DND-41 (cell line): ENCODE measurements at regions not wholly inside any gene's neighbourhood (a gene's known extent, or its start where the extent isn't known, plus 50 kb on each side); places are given as distances from the start of the nearest gene placed in this dataset.

Experiments used
- ATAC-seq: fragments of 200-7000 bp; cut with Tn5 transposase; 3 replicates; pipeline ENCODE4 v1.9.1; 2021; ENCODE audit warnings: low read depth; ENCODE audit not compliant: insufficient read depth
- DNase-seq: peaks from one replicate; pipeline ENCODE4 v3.0.0-alpha.2; 2020
- H2AFZ ChIP-seq: 2 replicates; pipeline ENCODE4 v1.6.0; 2012; ENCODE audit warnings: low read depth, low read length
- H3K27ac ChIP-seq: 2 replicates; pipeline ENCODE4 v1.5.1; 2012; ENCODE audit warnings: low read length, inconsistent platforms
- H3K27me3 ChIP-seq: fragments of 200-600 bp; sonication (generic); 2 replicates; pipeline ENCODE4 v1.6.0; 2012; ENCODE audit warnings: low read length, mild to moderate bottlenecking, inconsistent platforms; ENCODE audit not compliant: insufficient read depth, poor library complexity
- H3K36me3 ChIP-seq: 2 replicates; pipeline ENCODE4 v1.5.1; 2012; ENCODE audit warnings: low read length, inconsistent platforms; ENCODE audit not compliant: insufficient read depth
- H3K4me1 ChIP-seq: 2 replicates; pipeline ENCODE4 v1.5.1; 2012; ENCODE audit warnings: mild to moderate bottlenecking, low read length; ENCODE audit not compliant: insufficient read depth
- H3K4me2 ChIP-seq: 2 replicates; pipeline ENCODE4 v1.6.0; 2012; ENCODE audit warnings: mild to moderate bottlenecking, moderate library complexity, low read length, inconsistent platforms; ENCODE audit not compliant: insufficient read depth
- H3K4me3 ChIP-seq, 2 experiments: fragments of 200-600 bp in 1 of 2; shearing (Covaris generic) in 1 of 2; 2 replicates each; pipeline ENCODE4 v1.5.1; 2012 to 2016; ENCODE audit warnings: inconsistent platforms in 2 of 2, low read length in 2 of 2, mild to moderate bottlenecking in 2 of 2, low read depth in 1 of 2, moderate library complexity in 1 of 2
- H3K79me2 ChIP-seq: 2 replicates; pipeline ENCODE4 v1.6.0; 2012; ENCODE audit warnings: low read length, inconsistent platforms; ENCODE audit not compliant: insufficient read depth
- H3K9ac ChIP-seq: 2 replicates; pipeline ENCODE4 v1.6.0; 2012; ENCODE audit warnings: low read depth, mild to moderate bottlenecking, inconsistent platforms, low read length, moderate library complexity
- H3K9me3 ChIP-seq: 2 replicates; pipeline ENCODE4 v1.5.1; 2012; ENCODE audit warnings: low read length, moderate library complexity, mild to moderate bottlenecking, inconsistent platforms; ENCODE audit not compliant: insufficient read depth, severe bottlenecking
- H4K20me1 ChIP-seq: 2 replicates; pipeline ENCODE4 v1.6.0; 2012; ENCODE audit warnings: low read length; ENCODE audit not compliant: insufficient read depth
- EZH2 ChIP-seq: IDR thresholded peaks from 3 replicates; pipeline ENCODE4 v1.6.1; 2012; ENCODE audit warnings: borderline replicate concordance, low read depth, mild to moderate bottlenecking, moderate library complexity, low read length, inconsistent platforms; ENCODE audit not compliant: severe bottlenecking
- TF ChIP-seq, protein P1 (sequence below): IDR thresholded peaks from 2 replicates; pipeline ENCODE4 v1.5.1; 2012; ENCODE audit warnings: borderline replicate concordance, low read length, moderate library complexity, mild to moderate bottlenecking; ENCODE audit not compliant: poor library complexity, severe bottlenecking; ENCODE audit errors: extremely low read depth

DNA sequence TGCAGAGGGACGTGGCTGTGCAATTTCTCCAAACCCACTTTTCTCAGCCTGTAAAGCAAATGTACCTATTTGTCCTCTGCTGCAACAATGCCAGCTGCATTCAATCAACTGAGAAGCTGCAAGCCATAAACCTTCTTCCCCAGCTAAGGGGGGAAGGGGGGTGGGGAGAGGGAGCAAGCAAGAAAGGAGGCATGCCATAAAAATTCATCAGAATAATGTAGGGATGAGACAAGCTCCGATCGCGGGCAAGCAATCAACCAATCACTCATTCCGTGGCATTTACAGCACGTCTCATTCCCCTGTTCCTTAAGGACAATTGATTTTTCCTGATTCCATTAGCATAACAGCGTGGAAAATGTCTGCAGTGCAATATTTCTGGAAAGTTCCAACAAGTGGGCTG, 144.8 kb downstream of the DMRTA2 start:
- TF ChIP-seq EZH2: no peak
- TF ChIP-seq, protein P1, sequence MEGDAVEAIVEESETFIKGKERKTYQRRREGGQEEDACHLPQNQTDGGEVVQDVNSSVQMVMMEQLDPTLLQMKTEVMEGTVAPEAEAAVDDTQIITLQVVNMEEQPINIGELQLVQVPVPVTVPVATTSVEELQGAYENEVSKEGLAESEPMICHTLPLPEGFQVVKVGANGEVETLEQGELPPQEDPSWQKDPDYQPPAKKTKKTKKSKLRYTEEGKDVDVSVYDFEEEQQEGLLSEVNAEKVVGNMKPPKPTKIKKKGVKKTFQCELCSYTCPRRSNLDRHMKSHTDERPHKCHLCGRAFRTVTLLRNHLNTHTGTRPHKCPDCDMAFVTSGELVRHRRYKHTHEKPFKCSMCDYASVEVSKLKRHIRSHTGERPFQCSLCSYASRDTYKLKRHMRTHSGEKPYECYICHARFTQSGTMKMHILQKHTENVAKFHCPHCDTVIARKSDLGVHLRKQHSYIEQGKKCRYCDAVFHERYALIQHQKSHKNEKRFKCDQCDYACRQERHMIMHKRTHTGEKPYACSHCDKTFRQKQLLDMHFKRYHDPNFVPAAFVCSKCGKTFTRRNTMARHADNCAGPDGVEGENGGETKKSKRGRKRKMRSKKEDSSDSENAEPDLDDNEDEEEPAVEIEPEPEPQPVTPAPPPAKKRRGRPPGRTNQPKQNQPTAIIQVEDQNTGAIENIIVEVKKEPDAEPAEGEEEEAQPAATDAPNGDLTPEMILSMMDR: no peak
- H3K27ac ChIP-seq: no peak overlapping the region
- H3K4me1 ChIP-seq: no peaks in the 10 kb centered on the region
- H3K79me2 ChIP-seq: no peaks in the 10 kb centered on the region
- ATAC-seq: no peak
- H3K9me3 ChIP-seq: no peaks in the 10 kb centered on the region
- peaks cover 4% of the 10 kb centered on the region; the same call in 1 of the 2 replicates for H4K20me1 ChIP-seq
- no peak for DNase-seq
- no peak overlapping the region for H3K9ac ChIP-seq
- no peak overlapping the region for H3K4me3 ChIP-seq
- no peaks in the 10 kb centered on the region for H3K27me3 ChIP-seq
- no peaks in the 10 kb centered on the region for H3K36me3 ChIP-seq
- H3K4me2 ChIP-seq: no peak overlapping the region
- H2AFZ ChIP-seq: no peak overlapping the region

DNA sequence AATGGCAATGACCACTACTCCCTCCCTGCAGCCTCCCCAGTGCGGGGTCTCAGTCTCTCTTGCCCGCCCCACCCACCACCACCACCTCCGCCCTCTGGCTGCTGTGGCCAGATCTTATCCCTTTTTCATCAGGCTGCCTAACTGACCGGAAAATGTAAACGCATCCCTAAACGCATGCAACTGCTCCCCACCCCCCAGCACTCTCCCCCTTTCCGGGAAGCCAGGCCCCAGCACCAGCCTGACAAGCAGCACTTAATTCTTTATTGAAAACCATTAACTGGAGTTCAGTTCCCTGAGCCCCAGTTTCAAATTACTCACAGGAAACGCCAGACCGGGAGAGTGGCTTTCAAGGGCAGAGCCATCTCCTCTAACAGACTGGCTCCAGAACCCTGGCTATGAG, 147.7 kb downstream of the DMRTA2 start:
- no peaks in the 10 kb centered on the region for H3K36me3 ChIP-seq
- H3K4me3 ChIP-seq: no peak overlapping the region
- H4K20me1 ChIP-seq: peaks cover 4% of the 10 kb centered on the region; the same call in 1 of the 2 replicates
- ATAC-seq (no peak), DNase-seq (no peak)
- H3K27me3 ChIP-seq: no peaks in the 10 kb centered on the region
- no peak overlapping the region for H3K4me2 ChIP-seq
- no peak overlapping the region for H2AFZ ChIP-seq
- no peaks in the 10 kb centered on the region for H3K4me1 ChIP-seq
- H3K79me2 ChIP-seq: no peaks in the 10 kb centered on the region
- TF ChIP-seq, protein P1: no peak
- no peak for TF ChIP-seq EZH2
- H3K9me3 ChIP-seq: no peaks in the 10 kb centered on the region
- H3K9ac ChIP-seq: no peak overlapping the region
- H3K27ac ChIP-seq: no peak overlapping the region

DNA sequence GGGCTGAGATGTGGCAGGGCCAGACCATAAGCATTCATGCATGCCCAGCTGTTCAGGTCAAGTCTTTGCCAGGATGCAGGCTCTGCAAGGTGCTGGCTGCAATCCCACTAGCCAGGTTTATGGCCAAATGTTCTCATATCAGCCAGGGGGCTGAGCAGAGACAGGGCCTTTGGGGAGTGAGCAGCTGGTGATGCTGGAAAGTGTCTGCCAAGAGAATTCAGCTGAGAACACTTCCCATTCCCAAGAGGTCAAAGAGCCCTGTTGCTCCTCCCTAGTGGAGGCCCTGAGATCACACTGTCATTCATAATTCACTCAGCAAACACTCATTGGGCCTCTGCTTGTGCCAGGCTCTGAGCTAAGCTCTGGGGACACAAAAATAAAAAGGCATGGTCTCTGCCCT, 150.3 kb downstream of the DMRTA2 start:
- Histone ChIP-seq H3K9me3 (no peaks in the 10 kb centered on the region), H3K27ac (no peak overlapping the region), H2AFZ (no peak overlapping the region), H3K4me1 (no peaks in the 10 kb centered on the region), H4K20me1 (no peaks in the 10 kb centered on the region), H3K36me3 (no peaks in the 10 kb centered on the region), H3K4me2 (no peak overlapping the region), H3K79me2 (no peaks in the 10 kb centered on the region), H3K9ac (no peak overlapping the region), H3K27me3 (no peaks in the 10 kb centered on the region), H3K4me3 (no peak overlapping the region)
- no peak for TF ChIP-seq EZH2
- DNase-seq: no peak
- no peak for ATAC-seq

DNA sequence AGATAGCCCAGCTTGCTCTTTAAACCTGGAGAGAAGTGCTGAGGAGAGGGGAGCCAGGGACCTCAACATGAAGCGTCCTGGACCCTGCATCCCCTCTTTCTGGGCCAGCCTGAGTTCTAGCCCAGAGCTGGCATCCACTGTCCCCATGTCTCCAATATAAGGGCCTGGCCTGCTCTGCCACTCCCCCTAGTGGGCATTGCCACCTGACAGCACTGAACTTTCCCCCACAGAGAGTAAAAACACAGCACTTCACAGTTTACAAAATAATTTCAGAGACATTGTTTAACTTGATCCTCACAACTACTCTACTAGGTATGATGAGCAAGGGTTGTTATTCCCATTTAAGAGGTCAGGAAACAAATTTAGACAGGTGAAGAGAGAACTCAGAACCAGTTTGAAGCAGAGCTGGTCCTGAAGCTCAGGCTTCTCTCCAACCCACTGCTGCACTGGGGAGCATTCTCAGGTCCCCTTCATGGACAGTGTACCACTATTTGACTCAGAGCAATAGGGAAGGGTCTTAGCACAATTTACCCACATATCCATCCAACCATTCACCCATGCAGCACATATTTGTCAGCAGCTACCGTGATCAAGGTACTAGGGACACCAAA, 151.2 kb downstream of the DMRTA2 start:
- no peaks in the 10 kb centered on the region for H3K79me2 ChIP-seq
- no peaks in the 10 kb centered on the region for H3K27me3 ChIP-seq
- ATAC-seq: peak; percentile 70; the same call in 2 of the 3 replicates
- peak; percentile 35 for DNase-seq
- TF ChIP-seq, protein P1: peak; percentile 67
- TF ChIP-seq EZH2: no peak
- H3K36me3 ChIP-seq: no peaks in the 10 kb centered on the region
- H3K27ac ChIP-seq: no peak overlapping the region
- no peak overlapping the region for H2AFZ ChIP-seq
- no peak overlapping the region for H3K4me3 ChIP-seq
- no peaks in the 10 kb centered on the region for H3K9me3 ChIP-seq
- no peaks in the 10 kb centered on the region for H4K20me1 ChIP-seq
- H3K4me1 ChIP-seq: no peaks in the 10 kb centered on the region
- no peak overlapping the region for H3K4me2 ChIP-seq
- H3K9ac ChIP-seq: no peak overlapping the region
